GM21529 (cell line): ENCODE measurements at regions not wholly inside any gene's neighbourhood (a gene's known extent, or its start where the extent isn't known, plus 50 kb on each side); places are given as distances from the start of the nearest gene placed in this dataset.
A peak's percentile ranks its signal among the peaks of the same experiment; 100 is the strongest.

Source experiments
- ATAC-seq: cut with Tn5 transposase; IDR thresholded peaks from one replicate; pipeline ENCODE4 v1.9.1; 2021; ENCODE audit not compliant: unreplicated experiment

DNA sequence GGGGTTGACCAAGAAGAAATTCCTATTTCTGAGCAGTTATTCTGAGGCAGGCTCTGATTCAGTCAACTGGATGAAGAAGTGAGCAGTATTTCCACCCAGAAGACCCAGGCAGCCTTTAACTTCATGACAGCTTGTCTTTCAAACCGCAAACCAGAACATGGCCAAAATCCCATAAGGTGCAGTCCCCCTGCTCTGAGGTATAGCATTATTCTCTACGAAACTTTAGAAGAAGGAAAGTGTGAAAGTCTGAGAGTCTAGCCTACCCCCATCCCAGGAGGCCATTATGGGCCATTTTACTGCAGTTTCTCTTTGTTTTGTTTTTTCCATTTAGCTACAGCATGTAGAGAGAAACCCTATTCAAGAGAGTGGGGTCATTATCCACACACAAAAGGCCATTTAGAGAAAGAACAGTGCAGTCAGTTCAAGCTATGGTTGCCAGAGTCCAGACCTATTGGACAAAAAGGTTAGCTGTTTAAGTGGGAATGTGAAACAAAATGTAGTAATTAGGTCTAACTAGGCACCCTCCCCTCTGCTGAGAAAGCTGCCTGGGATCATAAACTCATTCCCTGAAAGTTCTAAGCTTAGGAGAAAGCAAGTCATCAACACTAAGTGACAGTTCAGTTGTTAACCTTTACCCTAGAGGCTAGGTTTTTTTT is 52.1 kb upstream of the RASGEF1B start:
- peak; percentile 85 for ATAC-seq

DNA sequence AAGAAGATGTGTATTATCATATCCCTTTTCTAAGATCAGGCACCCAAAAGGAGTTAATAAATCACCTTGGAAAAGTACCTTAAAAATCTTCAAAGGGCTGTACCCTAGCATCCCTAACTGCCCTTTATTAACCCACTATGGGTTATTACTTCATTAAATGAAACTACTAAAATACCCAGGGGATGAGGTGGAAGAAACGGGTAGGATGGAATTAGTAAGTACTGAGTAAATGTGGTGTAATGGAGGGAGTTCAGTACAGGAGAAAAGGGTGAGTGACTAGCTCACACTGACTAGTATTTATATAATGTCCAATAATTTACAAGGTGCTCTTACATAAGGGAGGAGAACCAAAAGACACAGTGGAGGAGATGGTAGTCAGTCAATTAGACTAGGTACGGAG is 51.0 kb upstream of the RASGEF1B start:
- ATAC-seq = no peak

DNA sequence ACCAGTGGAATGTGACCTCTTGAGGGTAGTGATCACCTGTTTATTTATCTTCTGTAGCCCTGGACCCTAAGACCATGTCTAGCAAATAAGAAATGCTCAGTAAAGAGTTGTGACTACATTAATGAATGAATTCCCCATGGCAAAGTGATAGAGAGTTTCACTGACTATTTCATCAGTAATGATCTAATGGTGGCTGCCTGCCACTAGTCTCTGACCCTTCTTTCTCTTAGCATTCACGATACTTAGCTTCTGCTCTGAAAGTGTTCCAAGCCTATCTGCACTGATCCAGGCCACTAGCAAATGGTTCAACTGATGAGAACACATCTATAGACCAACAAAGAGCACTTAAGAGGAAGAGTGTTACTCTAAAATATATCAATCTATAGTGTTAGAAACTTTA is 50.0 kb upstream of the RASGEF1B start:
- ATAC-seq = no peak
